MM.1S (cell line): ENCODE measurements at regions not wholly inside any gene's neighbourhood (a gene's known extent, or its start where the extent isn't known, plus 50 kb on each side); places are given as distances from the start of the nearest gene placed in this dataset.

ENCODE experiments used
- DNase-seq: peaks from one replicate; pipeline ENCODE4 v3.0.0-alpha.2; 2015
- H2AFZ ChIP-seq: fragments of 300-600 bp; sonication (generic); 2 replicates; pipeline ENCODE4 v1.6.0; 2016; ENCODE audit warnings: antibody characterized with exemption, low read length
- H3F3A ChIP-seq: fragments of 300-600 bp; sonication (generic); 2 replicates; pipeline ENCODE4 v1.6.1; 2016; ENCODE audit warnings: mild to moderate bottlenecking, antibody characterized with exemption, low read length, moderate library complexity, mixed read lengths; ENCODE audit not compliant: insufficient read depth
- H3K27ac ChIP-seq: fragments of 300-600 bp; sonication (generic); 2 replicates; pipeline ENCODE4 v1.5.1; 2016; ENCODE audit warnings: mild to moderate bottlenecking, low read length
- H3K27me3 ChIP-seq: fragments of 300-600 bp; sonication (generic); replicated peaks from 2 replicates; pipeline ENCODE4 v1.6.0; 2016; ENCODE audit warnings: low read length; ENCODE audit not compliant: insufficient read depth
- H3K36me3 ChIP-seq: fragments of 300-600 bp; sonication (generic); replicated peaks from 2 replicates; pipeline ENCODE4 v1.6.1; 2016; ENCODE audit warnings: mild to moderate bottlenecking, low read length, mixed read lengths; ENCODE audit not compliant: insufficient read depth
- H3K4me1 ChIP-seq: fragments of 300-600 bp; sonication (generic); 2 replicates; pipeline ENCODE4 v1.6.1; 2016; ENCODE audit warnings: low read length, mixed read lengths
- H3K4me2 ChIP-seq: fragments of 300-600 bp; sonication (generic); 2 replicates; pipeline ENCODE4 v1.6.0; 2016; ENCODE audit warnings: low read depth, low read length
- H3K4me3 ChIP-seq: fragments of 300-600 bp; sonication (generic); 2 replicates; pipeline ENCODE4 v1.5.1; 2016; ENCODE audit warnings: low read length, mixed read lengths
- H3K79me2 ChIP-seq: fragments of 300-600 bp; sonication (generic); 2 replicates; pipeline ENCODE4 v1.6.1; 2016; ENCODE audit warnings: mixed run types, low read length, mixed read lengths
- H3K9ac ChIP-seq: fragments of 300-600 bp; sonication (generic); 2 replicates; pipeline ENCODE4 v1.6.1; 2016; ENCODE audit warnings: low read length, mixed read lengths
- H3K9me2 ChIP-seq: fragments of 300-600 bp; sonication (generic); replicated peaks from 2 replicates; pipeline ENCODE4 v1.6.1; 2016; ENCODE audit warnings: mild to moderate bottlenecking, low read length, mixed read lengths; ENCODE audit not compliant: insufficient read depth
- H3K9me3 ChIP-seq: fragments of 300-600 bp; sonication (generic); replicated peaks from 2 replicates; pipeline ENCODE4 v1.6.1; 2016; ENCODE audit warnings: mild to moderate bottlenecking, low read length, mixed read lengths; ENCODE audit not compliant: insufficient read depth
- H4K20me1 ChIP-seq: fragments of 300-600 bp; sonication (generic); 2 replicates; pipeline ENCODE4 v1.6.1; 2016; ENCODE audit warnings: mild to moderate bottlenecking, low read length, moderate library complexity, mixed read lengths; ENCODE audit not compliant: insufficient read depth
- EZH2 ChIP-seq: fragments of 300-600 bp; sonication (generic); optimal IDR thresholded peaks from 2 replicates; pipeline ENCODE3; 2017; ENCODE audit warnings: low read depth, mild to moderate bottlenecking, antibody characterized with exemption, low read length, mixed read lengths
- EZH2phosphoT487 ChIP-seq: fragments of 300-600 bp; sonication (generic); IDR thresholded peaks from 2 replicates; pipeline ENCODE4 v1.6.1; 2018; ENCODE audit warnings: antibody characterized with exemption, low read length
- TF ChIP-seq, protein P1 (sequence below): fragments of 300-600 bp; sonication (generic); IDR thresholded peaks from 2 replicates; pipeline ENCODE4 v1.5.1; 2016; ENCODE audit warnings: antibody characterized with exemption, low read length, mixed read lengths

DNA sequence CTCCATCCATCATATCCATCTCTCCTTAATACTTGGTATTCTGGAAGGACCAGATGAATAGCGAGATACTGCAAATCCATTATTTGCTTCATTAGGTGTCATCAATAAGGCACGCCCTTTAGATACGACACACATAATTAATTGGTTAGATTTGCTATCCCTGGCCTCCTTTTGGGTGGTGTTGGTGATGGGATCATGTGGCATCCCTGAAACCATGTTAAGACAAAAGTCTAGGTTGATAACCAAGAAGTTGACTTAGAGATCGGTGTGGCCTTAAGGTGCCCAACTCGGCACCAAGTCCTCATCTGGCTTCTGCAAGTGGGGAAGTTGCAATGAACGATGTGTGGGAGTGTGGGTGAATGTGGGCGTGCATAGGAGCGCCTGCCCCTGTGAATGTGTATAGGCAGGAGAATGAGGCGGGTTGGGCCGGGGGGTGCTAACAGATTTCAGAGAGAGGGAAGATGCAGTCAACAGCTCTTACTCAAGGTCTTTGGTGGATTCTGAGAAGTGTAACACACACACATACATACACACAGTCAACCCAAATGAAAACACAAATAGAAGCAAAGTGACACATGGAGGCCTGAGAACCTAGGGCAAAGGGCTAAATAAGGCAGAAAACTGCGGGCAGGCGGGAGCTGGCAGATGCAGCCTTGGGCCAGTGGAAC lies 415.7 kb upstream of the ESRRG start:
- no peak overlapping the region for H3K4me2 ChIP-seq
- H4K20me1 ChIP-seq: no peaks in the 10 kb centered on the region
- H3K27ac ChIP-seq: no peak overlapping the region
- no peaks in the 10 kb centered on the region for H3F3A ChIP-seq
- TF ChIP-seq EZH2phosphoT487: no peak
- TF ChIP-seq, protein P1, sequence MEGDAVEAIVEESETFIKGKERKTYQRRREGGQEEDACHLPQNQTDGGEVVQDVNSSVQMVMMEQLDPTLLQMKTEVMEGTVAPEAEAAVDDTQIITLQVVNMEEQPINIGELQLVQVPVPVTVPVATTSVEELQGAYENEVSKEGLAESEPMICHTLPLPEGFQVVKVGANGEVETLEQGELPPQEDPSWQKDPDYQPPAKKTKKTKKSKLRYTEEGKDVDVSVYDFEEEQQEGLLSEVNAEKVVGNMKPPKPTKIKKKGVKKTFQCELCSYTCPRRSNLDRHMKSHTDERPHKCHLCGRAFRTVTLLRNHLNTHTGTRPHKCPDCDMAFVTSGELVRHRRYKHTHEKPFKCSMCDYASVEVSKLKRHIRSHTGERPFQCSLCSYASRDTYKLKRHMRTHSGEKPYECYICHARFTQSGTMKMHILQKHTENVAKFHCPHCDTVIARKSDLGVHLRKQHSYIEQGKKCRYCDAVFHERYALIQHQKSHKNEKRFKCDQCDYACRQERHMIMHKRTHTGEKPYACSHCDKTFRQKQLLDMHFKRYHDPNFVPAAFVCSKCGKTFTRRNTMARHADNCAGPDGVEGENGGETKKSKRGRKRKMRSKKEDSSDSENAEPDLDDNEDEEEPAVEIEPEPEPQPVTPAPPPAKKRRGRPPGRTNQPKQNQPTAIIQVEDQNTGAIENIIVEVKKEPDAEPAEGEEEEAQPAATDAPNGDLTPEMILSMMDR: no peak
- no peak for TF ChIP-seq EZH2
- no peaks in the 10 kb centered on the region for H3K9me3 ChIP-seq
- no peaks in the 10 kb centered on the region for H3K4me1 ChIP-seq
- H3K36me3 ChIP-seq: no peaks in the 10 kb centered on the region
- no peak overlapping the region for H3K9ac ChIP-seq
- no peak overlapping the region for H3K4me3 ChIP-seq
- H3K79me2 ChIP-seq: no peaks in the 10 kb centered on the region
- H3K27me3 ChIP-seq: peaks cover 8% of the 10 kb centered on the region; the same call in 1 of the 2 replicates
- H2AFZ ChIP-seq: no peak overlapping the region
- no peak for DNase-seq
- H3K9me2 ChIP-seq: no peaks in the 10 kb centered on the region

DNA sequence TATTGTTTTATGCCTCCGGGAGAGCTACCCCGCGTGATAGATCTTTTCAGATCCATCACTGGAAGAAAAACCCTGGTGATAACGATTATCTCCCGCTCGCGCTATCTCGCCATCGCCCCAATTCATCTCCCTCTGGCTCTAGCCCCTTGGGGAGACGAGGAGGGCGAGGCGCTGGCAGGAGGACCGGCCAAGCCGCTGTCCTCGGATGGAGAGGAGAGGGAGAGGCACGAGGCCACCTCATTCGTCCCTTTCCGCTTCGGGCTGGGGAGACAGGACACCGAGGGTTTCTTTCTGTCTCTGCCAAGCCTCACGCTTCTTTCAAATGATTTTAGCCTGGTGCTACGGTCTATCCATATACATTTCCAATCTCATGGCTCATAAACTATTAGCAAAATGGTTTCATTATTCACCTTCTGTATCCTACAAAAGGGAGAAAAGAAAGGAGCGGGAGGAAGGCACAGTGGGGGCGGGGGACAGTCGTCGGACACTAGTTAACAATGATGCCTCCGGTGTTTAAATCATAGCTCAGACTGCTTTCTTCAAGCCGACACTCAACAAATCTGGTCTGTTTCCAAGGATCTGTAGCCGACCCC lies 415.0 kb upstream of the ESRRG start:
- H3K9me3 ChIP-seq: no peaks in the 10 kb centered on the region
- peaks cover 8% of the 10 kb centered on the region; the same call in 1 of the 2 replicates for H3K27me3 ChIP-seq
- H3K9ac ChIP-seq: no peak overlapping the region
- H3F3A ChIP-seq: no peaks in the 10 kb centered on the region
- H2AFZ ChIP-seq: no peak overlapping the region
- H3K4me2 ChIP-seq: no peak overlapping the region
- H3K4me1 ChIP-seq: no peaks in the 10 kb centered on the region
- H4K20me1 ChIP-seq: no peaks in the 10 kb centered on the region
- DNase-seq: no peak
- no peaks in the 10 kb centered on the region for H3K79me2 ChIP-seq
- no peak overlapping the region for H3K4me3 ChIP-seq
- no peak overlapping the region for H3K27ac ChIP-seq
- TF ChIP-seq EZH2: no peak
- TF ChIP-seq, protein P1: no peak
- no peak for TF ChIP-seq EZH2phosphoT487
- H3K36me3 ChIP-seq: no peaks in the 10 kb centered on the region
- no peaks in the 10 kb centered on the region for H3K9me2 ChIP-seq

DNA sequence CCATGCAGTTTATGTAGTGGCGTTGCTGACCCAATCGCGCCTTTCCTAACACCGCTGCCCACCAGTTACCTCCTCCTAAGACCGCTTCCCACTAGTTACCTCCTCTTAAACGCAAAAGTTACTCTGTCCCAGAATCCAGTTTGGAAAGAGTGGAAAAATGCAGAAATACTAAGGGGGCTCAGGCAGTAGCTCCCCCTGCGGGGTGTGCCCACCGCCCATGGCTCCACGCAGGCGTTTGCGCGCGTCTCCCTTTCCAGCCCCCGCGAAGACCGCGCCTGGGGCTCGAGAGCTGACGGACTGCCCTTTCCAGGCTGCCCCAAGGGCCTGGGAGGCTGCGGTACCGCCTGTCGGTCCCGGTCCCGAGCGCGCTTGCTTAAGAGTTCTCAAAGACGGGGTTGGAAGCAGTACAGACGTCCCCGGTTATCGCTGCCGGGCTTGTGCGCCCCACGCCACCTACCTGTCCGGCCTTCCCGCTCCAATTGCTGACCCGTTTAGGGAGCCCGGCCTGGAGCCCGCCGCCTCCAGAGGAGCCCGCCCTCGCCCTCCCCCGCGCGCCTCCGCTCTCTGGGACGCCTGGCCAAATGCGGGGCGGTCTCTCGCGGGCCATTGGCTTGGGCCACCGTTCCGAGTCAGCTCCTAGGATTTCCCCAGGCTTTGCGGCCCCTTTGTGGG lies 414.1 kb upstream of the ESRRG start:
- no peaks in the 10 kb centered on the region for H3F3A ChIP-seq
- peaks cover 8% of the 10 kb centered on the region; the same call in 1 of the 2 replicates for H3K27me3 ChIP-seq
- H2AFZ ChIP-seq: no peak overlapping the region
- H3K9me3 ChIP-seq: no peaks in the 10 kb centered on the region
- no peak overlapping the region for H3K4me2 ChIP-seq
- H3K36me3 ChIP-seq: no peaks in the 10 kb centered on the region
- no peak overlapping the region for H3K4me3 ChIP-seq
- no peak for DNase-seq
- no peak overlapping the region for H3K9ac ChIP-seq
- H4K20me1 ChIP-seq: no peaks in the 10 kb centered on the region
- H3K27ac ChIP-seq: no peak overlapping the region
- H3K4me1 ChIP-seq: no peaks in the 10 kb centered on the region
- no peaks in the 10 kb centered on the region for H3K9me2 ChIP-seq
- TF ChIP-seq EZH2 (no peak), EZH2phosphoT487 (no peak)
- TF ChIP-seq, protein P1: no peak
- no peaks in the 10 kb centered on the region for H3K79me2 ChIP-seq
